ENCODE measurements at regions not wholly inside any gene's neighbourhood (a gene's known extent, or its start where the extent isn't known, plus 50 kb on each side); places are given as distances from the start of the nearest gene placed in this dataset.

- TF ChIP-seq SAP130 (CRISPR knock-in tag; IDR thresholded peaks at IDR 0.05; ENCODE audit: low read depth) (no peak), ZNF12 (CRISPR knock-in tag; IDR thresholded peaks at IDR 0.05) (no peak), MXI1 (IDR thresholded peaks at IDR 0.05; ENCODE audit: borderline replicate concordance, low read depth, low read length) (no peak), ETV6 (CRISPR knock-in tag; conservative IDR thresholded peaks at IDR 0.05) (no peak), POLR2A (IDR thresholded peaks at IDR 0.05; ENCODE audit: insufficient read depth in 1 of 2, low read depth in 2 of 2, low read length in 2 of 2) (no peak), SRSF4 (IDR thresholded peaks at IDR 0.05; ENCODE audit: low read depth, low read length, poor library complexity, severe bottlenecking) (no peak), RAD21 (CRISPR knock-in tag; IDR thresholded peaks at IDR 0.05) (no peak), GABPA (IDR thresholded peaks at IDR 0.05; ENCODE audit: low read depth, low read length) (no peak), GABPA (CRISPR knock-in tag; IDR thresholded peaks at IDR 0.05; ENCODE audit: low read depth) (no peak), POLR2AphosphoS5 (IDR thresholded peaks at IDR 0.05; ENCODE audit: low read depth, low read length) (no peak), NR3C1 (CRISPR knock-in tag; IDR thresholded peaks at IDR 0.05) (no peak), TCF12 (IDR thresholded peaks at IDR 0.05) (no peak), TCF12 (CRISPR knock-in tag; IDR thresholded peaks at IDR 0.05) (no peak), ZNF589 (CRISPR knock-in tag; conservative IDR thresholded peaks at IDR 0.05) (no peak), ZSCAN20 (CRISPR knock-in tag; IDR thresholded peaks at IDR 0.05; ENCODE audit: borderline replicate concordance) (no peak)
- TF ChIP-seq, protein P1, sequence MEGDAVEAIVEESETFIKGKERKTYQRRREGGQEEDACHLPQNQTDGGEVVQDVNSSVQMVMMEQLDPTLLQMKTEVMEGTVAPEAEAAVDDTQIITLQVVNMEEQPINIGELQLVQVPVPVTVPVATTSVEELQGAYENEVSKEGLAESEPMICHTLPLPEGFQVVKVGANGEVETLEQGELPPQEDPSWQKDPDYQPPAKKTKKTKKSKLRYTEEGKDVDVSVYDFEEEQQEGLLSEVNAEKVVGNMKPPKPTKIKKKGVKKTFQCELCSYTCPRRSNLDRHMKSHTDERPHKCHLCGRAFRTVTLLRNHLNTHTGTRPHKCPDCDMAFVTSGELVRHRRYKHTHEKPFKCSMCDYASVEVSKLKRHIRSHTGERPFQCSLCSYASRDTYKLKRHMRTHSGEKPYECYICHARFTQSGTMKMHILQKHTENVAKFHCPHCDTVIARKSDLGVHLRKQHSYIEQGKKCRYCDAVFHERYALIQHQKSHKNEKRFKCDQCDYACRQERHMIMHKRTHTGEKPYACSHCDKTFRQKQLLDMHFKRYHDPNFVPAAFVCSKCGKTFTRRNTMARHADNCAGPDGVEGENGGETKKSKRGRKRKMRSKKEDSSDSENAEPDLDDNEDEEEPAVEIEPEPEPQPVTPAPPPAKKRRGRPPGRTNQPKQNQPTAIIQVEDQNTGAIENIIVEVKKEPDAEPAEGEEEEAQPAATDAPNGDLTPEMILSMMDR (CRISPR knock-in tag; IDR thresholded peaks at IDR 0.05): no peak
Measured at GRCh38 chr13:78443839-78444238, 159.5 kb downstream of the POU4F1 start.

All from HepG2 (cell line).